Mucosa of gallbladder (tissue), 1 donor: ENCODE measurements at regions not wholly inside any gene's neighbourhood (a gene's known extent, or its start where the extent isn't known, plus 50 kb on each side); places are given as distances from the start of the nearest gene placed in this dataset.
"Not testable (repeated sequence)": the region's sequence is repeated elsewhere in the genome, so short reads cannot be mapped to it uniquely, and the experiment has no call there.

Source experiments
- DNase-seq: peaks from one replicate; pipeline ENCODE4 v3.0.0-alpha.2; 2020; ENCODE audit warnings: low spot score
- donor health status: DM: no; HTN: no; CAD: no.

DNA sequence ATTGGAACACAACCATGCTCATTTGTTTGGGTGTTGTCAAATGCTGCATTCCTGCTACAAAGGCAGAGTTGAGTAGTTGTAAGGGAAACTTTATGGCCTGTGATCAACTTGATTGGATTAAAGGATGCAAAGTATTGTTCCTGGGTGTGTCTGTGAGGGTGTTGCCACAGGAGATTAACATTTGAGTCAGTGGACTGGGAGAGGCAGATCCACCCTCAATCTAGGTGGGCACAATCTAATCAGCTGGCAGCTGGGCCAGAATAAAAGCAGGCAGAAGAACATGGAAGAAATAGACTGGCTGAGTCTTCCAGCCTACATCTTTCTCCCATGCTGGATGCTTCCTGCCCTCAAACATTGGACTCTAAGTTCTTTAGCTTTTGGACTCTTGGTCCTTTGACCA is 145.6 kb upstream of the LMCD1 start:
- not testable (repeated sequence) for DNase-seq

DNA sequence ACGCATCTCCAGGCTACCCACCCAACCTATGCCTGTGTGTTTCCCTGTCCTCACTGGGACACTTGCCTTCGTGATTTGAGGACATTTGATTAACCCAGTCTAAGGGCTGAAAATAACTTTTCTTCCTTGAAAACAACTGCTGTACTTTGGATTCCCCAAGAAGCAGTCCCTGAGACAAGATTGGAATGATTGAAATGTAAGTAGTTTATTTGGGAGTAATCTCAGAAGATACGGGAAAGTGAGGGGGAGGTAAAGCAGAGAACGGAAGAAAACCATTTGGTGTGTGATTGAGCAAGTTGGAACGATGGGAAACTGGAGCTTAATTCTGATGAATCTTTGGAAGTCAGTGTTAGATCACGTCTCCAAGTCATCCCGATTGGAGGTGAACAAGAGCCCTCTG is 143.8 kb upstream of the LMCD1 start:
- no peak for DNase-seq

DNA sequence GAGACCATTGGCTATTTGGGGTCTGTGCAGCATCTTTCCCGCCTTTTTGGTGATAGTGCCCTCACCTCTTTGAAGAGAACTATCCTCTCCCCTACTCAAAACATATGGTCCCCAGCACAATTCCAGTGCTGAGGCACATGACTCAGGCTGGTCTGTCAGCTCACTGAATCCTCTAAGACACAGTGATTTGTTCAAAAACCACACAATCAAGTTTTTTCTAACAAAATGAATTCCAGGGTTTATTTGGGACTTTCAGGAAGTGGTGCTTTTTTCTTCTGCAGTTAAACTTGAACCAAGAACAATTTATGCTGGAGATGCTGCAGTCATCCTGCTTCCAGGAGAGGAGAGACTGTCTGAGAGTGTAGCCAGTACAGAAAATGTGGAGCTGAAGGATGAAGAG is 142.5 kb upstream of the LMCD1 start:
- DNase-seq, result no peak

DNA sequence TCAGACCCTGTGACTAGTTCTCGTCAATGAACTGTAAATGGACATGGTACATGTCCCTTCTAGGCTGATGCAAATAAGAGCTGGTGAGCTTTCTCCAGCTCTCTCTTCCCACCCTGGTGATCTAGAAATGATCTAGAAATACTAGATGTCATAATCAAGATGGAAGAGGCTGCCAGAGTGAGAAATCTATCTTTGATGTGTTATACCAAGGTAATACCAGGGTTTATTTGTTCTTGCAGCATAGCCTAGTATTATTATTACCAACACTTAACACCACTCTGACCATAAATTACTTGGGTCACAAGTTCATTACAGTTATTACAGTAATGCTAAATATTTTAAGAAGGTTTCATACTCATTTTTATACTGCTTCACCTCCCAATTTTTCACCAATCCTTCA is 138.4 kb upstream of the LMCD1 start:
- DNase-seq, result no peak

- no peak for DNase-seq
Observed at GRCh38 chr3:8365541-8365940, 136.1 kb upstream of the LMCD1 start.

GRCh38 chr3:8366219-8366810 is 135.3 kb upstream of the LMCD1 start:
- no peak for DNase-seq

DNA sequence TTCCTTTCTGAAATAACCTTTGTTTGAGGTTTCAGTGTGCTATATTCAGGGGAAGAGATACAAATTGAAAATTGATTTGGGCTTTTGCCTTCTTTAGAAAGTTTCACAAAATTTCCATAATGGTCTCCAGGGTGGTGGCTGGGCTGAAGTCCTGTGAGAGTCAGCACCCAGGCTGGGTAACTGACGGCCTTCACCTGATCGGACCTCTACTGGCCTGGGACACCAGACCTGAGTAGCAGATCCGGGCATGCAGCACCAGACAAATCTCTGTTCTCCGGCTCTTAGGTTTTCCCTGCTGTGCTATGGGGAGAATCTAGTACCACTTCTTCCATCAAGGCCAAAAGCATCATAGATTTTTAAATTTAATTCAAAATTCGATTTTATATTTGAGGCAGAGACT is 133.0 kb upstream of the LMCD1 start:
- DNase-seq, result no peak

DNA sequence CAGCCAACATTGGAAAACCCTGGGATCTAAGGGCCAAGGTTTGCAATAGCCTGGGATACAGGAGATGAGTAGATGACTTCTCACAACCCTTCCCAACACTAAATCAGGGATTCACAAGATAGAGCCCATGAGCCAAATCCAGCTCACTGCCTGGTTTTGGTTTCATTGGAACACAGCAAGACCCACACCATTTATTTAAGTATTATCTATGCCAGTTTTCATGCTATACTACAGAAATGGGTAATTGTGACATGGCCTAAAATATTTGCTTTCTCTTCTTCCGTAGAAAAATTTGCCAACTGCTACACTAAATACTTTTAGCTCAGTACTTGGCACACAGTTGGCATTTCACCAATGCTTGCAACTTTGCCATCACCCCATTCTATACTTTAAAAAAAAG is 132.0 kb upstream of the LMCD1 start:
- no peak for DNase-seq

DNA sequence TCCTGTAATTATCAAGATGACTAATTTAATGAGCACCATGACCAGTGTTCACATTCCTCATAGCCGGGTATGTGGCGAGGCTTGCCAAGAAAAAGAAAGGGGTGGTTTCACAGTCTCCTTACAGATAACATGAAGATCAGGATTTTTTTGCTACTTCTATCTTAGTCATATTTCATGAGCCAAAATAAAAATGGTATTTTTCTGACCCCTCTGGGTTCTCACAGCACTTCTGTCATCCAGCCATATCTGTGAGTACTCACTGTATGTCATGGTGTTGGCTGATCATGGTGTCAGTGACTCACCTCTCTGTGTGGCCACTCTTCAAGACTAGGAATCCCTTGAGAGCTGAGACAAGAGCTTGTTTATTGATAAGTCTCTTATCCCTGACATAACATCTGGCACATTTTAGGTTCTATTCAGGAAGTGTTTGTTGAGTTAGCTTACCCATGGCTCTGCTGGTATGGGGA is 130.5 kb upstream of the LMCD1 start:
- no peak for DNase-seq

DNA sequence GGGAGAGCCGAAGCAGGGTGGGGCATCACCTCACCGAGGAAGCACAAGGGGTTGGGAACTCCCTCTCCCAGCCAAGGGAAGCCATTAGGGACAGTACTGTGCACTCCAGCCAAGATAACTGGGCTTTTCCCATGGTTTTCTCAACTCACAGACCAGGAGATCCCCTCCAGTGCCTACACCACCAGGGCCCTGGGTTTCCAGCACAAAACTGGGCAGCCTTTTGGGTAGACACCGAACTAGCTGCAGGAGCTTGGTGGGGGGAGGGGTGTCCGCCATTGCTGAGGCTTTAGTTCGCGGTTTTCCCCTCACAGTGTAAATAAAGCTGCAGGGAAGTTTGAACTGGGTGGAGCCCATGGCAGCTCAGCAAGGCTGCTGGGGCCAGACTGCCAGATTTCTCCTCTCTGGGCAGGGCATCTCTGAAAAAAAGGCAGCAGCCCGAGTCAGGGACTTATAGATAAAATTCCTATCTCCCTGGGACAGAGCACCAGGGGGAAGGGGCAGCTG is 129.6 kb upstream of the LMCD1 start:
- no peak for DNase-seq

- no peak for DNase-seq
Observed at GRCh38 chr3:8380904-8381704, 120.5 kb upstream of the LMCD1 start.

DNA sequence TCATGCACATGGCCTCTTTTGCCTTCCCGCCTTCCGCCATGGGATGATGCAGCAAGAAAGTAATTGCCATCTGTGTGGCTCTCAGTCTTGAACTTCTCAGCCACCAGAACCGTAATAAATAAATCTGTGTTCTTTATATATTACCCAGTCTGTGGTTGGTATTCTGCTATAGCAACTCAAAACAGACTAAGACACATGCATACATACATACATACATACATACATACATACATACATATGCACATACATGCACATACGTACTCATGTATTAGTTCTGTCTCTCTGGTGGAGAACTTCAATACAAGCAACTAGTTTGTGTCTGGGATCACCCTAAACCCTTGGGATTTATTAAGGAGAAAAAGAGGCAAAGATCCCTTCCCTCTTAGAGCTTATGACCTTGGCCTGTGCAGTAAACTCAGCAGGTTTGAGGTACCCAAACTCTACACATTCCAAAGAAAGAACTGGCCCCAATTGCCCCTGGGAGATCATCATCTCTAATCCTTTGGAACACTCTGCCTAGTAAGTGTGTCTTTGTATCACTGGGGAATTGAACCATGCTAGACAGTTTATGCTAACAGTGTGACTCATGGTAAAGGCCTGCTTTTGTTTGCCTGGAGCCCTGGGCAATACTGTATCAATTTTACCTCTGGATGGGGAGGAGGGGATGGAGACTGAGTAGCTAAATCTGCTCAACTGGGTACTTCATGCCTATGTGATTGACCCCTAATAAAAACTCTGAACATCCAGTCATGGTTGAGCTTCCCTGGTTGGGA is 115.6 kb upstream of the LMCD1 start:
- no peak for DNase-seq

DNA sequence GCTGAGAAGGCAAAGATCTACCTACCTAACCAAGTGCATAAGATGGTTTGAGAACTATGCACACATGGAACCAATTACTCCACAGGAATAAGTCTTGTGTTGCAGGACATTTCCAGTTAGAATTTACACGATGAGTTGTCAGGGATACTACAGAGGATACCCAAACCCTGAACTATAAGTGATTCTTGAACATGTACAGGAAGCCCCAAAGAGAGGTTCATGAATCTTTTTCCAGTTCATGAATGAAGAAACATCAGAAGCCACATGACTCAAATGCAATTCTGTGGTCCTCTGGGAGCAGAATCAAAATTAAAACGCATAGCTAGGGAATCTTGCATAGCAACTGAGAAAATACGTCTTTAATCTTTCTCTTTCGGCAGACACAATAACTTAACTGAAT is 114.1 kb upstream of the LMCD1 start:
- no peak for DNase-seq

DNA sequence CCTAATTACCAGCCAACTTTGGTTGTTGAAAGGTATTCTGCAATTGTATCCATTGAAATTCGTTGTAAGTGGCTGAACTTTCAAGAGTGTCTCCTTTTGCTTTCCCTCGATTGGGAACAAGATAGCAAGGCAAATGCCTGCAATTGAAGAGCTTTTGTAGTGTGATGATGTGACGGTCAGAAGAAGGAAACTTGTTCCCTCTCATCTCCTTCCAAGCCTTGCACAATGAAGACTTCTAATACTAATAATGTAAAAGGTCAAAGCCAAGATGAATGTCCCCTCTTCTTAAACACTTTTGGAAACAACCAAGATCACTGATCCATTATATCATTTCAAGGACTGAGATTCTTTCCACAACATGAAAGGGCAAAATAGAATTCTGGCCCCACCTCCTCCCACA is 101.9 kb upstream of the LMCD1 start:
- no peak for DNase-seq

- DNase-seq, result no peak
Observed at GRCh38 chr3:8400911-8401310, 100.7 kb upstream of the LMCD1 start.

DNA sequence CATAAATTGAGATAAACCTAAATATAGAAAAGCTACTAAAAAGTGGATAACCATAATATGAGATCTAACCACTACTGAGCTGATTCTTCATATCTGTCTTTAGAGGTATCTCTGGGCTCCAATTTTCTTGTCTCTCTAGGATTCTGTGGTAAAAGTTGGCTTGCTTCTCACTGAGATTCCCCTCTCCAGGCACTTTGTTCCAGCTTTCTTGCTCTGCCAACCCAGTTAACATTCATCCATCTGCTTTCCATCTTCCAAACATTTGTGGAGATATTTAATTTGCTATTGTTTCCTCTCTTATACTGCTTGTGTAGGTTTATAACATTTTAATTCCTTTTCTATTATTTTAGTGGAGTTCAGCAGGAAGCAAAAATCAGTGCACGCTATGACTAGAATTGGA is 97.6 kb upstream of the LMCD1 start:
- DNase-seq, result no peak

DNA sequence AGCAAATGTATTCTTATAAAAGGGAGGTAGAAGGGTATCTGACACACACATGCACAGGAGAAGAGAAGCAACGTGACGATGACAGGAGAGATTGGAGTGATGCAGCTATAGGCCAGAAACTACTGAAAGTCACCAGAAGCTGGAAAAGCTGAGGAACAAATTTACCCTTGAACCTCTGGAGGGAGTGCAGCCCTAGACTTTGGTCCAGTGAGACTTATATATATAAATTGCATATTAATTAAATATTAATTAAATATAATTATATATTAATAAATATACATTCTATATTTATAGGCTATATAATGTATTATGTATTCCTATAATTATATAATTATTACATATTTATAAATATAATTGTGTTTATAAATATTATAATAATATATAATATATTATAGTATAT is 96.5 kb upstream of the LMCD1 start:
- DNase-seq, result no peak

GRCh38 chr3:8406479-8406878 is 95.1 kb upstream of the LMCD1 start:
- no peak for DNase-seq

DNA sequence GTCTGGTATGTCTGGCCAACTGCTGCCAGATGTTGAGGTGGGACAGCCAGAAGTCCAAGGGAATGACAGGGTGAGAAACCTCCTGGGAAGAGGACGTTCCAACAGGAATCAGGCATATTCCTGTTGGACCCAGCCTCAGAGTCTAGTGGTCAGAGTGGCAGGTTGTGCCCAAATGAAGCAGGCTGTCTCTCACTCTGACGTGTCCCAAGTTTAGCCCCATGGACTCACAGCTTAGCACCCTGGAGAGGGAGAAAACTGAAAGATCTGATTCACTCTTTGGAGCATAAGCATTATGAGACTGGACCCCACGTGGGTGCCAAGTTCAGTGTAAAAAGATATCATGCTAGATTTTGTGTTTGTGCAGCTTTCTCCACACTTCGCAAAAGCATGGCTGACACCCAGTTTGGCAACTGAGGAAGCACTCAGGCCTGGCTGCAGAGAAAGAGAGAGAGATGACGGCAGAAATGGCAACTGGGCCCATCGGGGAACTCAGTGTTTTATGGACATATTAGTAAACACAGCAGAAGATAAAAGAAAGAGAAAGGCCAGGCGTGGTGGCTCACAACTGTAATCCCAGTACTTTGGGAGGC is 88.2 kb upstream of the LMCD1 start:
- no peak for DNase-seq

- DNase-seq, result peak; percentile 29
Observed at GRCh38 chr3:8416965-8417364, 84.7 kb upstream of the LMCD1 start.

DNA sequence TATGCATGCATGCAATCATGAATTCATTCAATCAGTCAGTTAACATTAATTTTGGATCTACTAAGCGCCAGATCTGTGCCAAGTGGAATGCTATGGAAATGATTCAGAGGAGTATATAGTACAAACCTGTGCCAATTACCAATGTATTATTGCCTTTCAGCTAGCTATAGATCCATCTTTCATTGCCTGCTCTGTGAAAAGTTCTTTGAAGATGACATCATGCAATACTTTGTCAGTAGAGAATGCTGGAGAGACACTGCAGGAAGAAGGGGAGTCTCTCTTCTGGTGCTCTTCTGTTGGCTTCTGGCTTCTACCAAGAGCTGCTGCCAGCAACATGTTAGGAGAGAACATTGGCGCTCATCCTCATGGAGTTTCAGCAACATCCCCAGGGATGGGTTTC is 81.0 kb upstream of the LMCD1 start:
- no peak for DNase-seq

GRCh38 chr3:8421267-8421666 is 80.4 kb upstream of the LMCD1 start:
- no peak for DNase-seq
